ENCODE measurements at regions not wholly inside any gene's neighbourhood (a gene's known extent, or its start where the extent isn't known, plus 50 kb on each side); places are given as distances from the start of the nearest gene placed in this dataset.

DNA sequence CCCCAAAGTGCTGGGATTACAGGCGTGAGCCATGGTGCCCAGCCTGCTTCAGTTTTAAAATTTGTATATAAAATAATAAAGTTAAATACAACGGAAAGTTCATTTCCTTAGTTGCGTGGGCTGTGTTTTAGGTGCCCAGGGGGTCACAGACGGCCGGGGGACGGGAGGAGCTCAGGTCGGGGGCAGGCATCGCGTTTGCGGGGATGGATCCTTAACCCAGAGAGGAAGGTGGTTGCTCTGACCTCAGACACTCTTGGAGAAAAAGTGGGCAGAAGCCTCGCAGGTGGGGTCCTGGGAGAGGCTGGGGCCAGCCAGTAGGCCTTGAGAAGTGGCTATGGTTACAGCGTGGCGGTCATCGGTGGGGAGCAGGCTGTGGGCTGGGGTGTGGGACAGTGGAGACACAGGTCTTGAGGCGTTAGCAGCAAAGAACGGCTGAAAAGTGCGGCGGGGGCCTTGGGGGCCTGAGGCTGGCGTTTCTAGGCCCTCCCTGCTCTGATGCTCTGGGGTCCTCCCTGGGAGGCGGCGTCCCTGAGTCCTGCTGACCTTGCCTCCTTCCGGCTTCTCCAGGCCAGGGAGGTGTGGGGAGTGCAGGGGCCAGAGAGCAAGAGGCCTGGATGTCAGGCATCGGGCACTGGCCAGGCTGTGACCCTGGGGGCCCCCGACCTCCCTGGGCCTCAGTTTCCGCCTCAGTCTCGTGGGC is 54.4 kb downstream of the UNCX start:
- no peak for TF ChIP-seq TAF1 (IDR thresholded peaks at IDR 0.05; ENCODE audit: borderline replicate concordance, insufficient read depth, low read length)
- no peak for TF ChIP-seq FOXP2 (optimal IDR thresholded peaks at IDR 0.05; ENCODE audit: borderline replicate concordance, extremely low read depth, extremely low read length, insufficient read depth)
- TF ChIP-seq POLR2AphosphoS5 (IDR thresholded peaks at IDR 0.05; ENCODE audit: low read depth, low read length) = no peak
- TF ChIP-seq REST (IDR thresholded peaks at IDR 0.05; ENCODE audit: insufficient read depth in 1 of 2, low read depth in 2 of 2, low read length in 2 of 2) = no peak
- TF ChIP-seq SIN3A (IDR thresholded peaks at IDR 0.05; ENCODE audit: borderline replicate concordance, insufficient read depth, low read length) = no peak

DNA sequence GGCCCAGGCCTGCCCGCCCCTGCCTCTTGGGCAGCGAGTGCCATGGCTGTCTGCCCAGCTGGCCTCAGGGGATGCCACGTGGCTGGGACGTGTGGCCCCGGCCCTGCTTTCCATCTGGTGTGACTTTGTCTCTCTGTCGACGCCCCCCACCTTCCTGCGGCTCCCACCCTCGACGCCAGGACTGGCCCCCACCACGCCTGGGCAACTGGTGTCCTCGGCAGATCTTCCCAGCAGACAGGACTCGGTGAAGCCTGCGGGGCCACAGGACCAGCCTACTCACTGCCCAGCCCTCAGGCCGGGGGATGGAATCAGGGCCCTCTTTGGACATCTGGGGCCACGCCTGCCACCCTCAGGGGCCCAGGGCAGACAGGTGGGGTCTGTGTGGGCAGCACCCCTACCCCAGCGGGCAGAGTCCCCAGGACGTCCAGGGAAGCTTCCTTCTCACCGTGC is 55.1 kb downstream of the UNCX start:
- TF ChIP-seq SIN3A (IDR thresholded peaks at IDR 0.05; ENCODE audit: borderline replicate concordance, insufficient read depth, low read length) = no peak
- no peak for TF ChIP-seq REST (IDR thresholded peaks at IDR 0.05; ENCODE audit: insufficient read depth in 1 of 2, low read depth in 2 of 2, low read length in 2 of 2)
- no peak for TF ChIP-seq TAF1 (IDR thresholded peaks at IDR 0.05; ENCODE audit: borderline replicate concordance, insufficient read depth, low read length)
- no peak for TF ChIP-seq POLR2AphosphoS5 (IDR thresholded peaks at IDR 0.05; ENCODE audit: low read depth, low read length)
- TF ChIP-seq FOXP2 (optimal IDR thresholded peaks at IDR 0.05; ENCODE audit: borderline replicate concordance, extremely low read depth, extremely low read length, insufficient read depth) = no peak

GRCh38 chr7:1288390-1288995 is 55.8 kb downstream of the UNCX start:
- TF ChIP-seq SIN3A (IDR thresholded peaks at IDR 0.05; ENCODE audit: borderline replicate concordance, insufficient read depth, low read length) = no peak
- no peak for TF ChIP-seq REST (IDR thresholded peaks at IDR 0.05; ENCODE audit: insufficient read depth in 1 of 2, low read depth in 2 of 2, low read length in 2 of 2)
- no peak for TF ChIP-seq TAF1 (IDR thresholded peaks at IDR 0.05; ENCODE audit: borderline replicate concordance, insufficient read depth, low read length)
- no peak for TF ChIP-seq FOXP2 (optimal IDR thresholded peaks at IDR 0.05; ENCODE audit: borderline replicate concordance, extremely low read depth, extremely low read length, insufficient read depth)
- TF ChIP-seq POLR2AphosphoS5 (IDR thresholded peaks at IDR 0.05; ENCODE audit: low read depth, low read length) = no peak

DNA sequence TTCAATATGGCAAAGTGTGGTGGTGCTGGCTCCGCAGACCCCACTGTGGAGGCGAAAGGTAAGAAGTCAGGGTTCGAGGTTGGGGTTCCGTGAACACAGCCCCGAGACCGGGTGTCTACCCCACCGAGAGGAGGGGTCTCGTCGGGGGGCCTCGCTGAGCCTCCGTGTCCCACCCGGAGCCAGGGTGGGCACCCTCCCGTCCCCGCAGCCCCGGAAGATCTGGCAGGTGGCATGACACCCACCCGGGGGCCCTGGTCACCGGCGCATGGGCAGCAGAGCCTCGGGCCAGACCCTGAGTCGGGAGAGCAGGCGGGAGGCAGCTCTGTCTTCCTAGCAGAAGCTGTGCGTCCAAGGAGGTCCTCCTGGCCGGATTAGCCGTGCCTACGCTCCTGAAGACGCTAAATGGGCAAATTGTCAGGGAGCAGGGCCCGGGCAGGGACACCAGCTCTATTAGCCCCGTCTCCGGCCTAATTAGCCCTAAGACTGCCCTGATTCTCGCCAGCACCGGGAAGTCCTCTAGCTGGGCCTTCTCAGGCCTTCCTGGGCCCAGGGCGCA is 56.4 kb downstream of the UNCX start:
- TF ChIP-seq FOXP2 (optimal IDR thresholded peaks at IDR 0.05; ENCODE audit: borderline replicate concordance, extremely low read depth, extremely low read length, insufficient read depth) = no peak

DNA sequence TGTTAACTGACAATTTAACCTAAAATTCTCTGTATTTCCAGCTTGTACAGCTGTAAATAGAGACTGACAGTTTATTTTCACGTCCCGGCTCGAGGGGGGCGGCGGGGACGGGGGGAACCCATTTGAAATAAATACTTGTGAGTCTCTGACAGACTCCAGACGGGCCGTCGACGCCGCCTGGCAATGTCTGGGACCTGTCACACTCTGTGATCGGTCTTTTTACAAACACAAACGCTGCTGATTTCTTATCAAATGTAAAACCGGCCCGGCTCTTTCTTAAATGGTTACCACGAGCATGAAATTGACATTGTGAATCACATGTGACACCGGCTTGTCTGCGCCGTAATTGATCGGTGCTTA is 57.0 kb downstream of the UNCX start:
- no peak for TF ChIP-seq POLR2AphosphoS5 (IDR thresholded peaks at IDR 0.05; ENCODE audit: low read depth, low read length)
- TF ChIP-seq REST (IDR thresholded peaks at IDR 0.05; ENCODE audit: insufficient read depth in 1 of 2, low read depth in 2 of 2, low read length in 2 of 2) = no peak
- TF ChIP-seq FOXP2 (optimal IDR thresholded peaks at IDR 0.05; ENCODE audit: borderline replicate concordance, extremely low read depth, extremely low read length, insufficient read depth) = no peak
- no peak for TF ChIP-seq TAF1 (IDR thresholded peaks at IDR 0.05; ENCODE audit: borderline replicate concordance, insufficient read depth, low read length)
- TF ChIP-seq SIN3A (IDR thresholded peaks at IDR 0.05; ENCODE audit: borderline replicate concordance, insufficient read depth, low read length) = no peak
